Right lobe of liver (tissue), 4 donors: ENCODE measurements at regions not wholly inside any gene's neighbourhood (a gene's known extent, or its start where the extent isn't known, plus 50 kb on each side); places are given as distances from the start of the nearest gene placed in this dataset.

Source experiments
- POLR2A ChIP-seq: fragments of 450-650 bp; IDR thresholded peaks from one replicate; pipeline ENCODE4 v1.6.1; 2017; ENCODE audit warnings: antibody characterized with exemption, mild to moderate bottlenecking
- TF ChIP-seq, protein P1 (sequence below), 4 donors: fragments of 200-600 bp in 3 of 4; fragments of 450-650 bp in 1 of 4; IDR thresholded peaks; one replicate each; pipeline versions ENCODE4 v1.5.1 to v1.8.0; 2016 to 2022; ENCODE audit warnings: antibody characterized with exemption in 4 of 4, mild to moderate bottlenecking in 2 of 4
- donor health status: DM: no; HTN: no; CAD: no.
- donor health status: DM: no; HTN: no; CAD: no.
- donor health status: DM: no; HTN: yes; CAD: no.

DNA sequence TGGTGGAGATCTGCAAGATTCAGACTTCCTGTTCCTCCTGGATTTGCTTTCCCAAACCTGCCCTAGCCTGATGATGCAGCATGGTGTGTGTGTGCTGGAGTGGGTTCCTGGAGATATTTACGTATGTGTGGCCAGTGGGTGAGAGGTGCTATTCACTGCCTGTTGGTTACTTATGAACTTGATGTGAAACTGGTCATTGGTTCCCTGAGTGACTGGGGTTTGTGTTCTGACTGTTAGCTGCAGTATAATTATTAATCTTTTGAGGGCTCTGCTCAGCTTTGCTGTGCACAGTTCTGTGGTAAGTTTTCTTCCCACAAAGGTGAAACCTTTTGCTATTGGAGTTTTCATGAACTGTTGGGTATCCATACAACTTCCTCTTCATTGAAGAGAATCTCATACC lies 541.8 kb upstream of the FBXO33 start:
- no peak for TF ChIP-seq POLR2A
- TF ChIP-seq, protein P1, sequence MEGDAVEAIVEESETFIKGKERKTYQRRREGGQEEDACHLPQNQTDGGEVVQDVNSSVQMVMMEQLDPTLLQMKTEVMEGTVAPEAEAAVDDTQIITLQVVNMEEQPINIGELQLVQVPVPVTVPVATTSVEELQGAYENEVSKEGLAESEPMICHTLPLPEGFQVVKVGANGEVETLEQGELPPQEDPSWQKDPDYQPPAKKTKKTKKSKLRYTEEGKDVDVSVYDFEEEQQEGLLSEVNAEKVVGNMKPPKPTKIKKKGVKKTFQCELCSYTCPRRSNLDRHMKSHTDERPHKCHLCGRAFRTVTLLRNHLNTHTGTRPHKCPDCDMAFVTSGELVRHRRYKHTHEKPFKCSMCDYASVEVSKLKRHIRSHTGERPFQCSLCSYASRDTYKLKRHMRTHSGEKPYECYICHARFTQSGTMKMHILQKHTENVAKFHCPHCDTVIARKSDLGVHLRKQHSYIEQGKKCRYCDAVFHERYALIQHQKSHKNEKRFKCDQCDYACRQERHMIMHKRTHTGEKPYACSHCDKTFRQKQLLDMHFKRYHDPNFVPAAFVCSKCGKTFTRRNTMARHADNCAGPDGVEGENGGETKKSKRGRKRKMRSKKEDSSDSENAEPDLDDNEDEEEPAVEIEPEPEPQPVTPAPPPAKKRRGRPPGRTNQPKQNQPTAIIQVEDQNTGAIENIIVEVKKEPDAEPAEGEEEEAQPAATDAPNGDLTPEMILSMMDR (IDR thresholded peaks at IDR 0.05): no peak
